DMS53 (cell line): ENCODE measurements at regions not wholly inside any gene's neighbourhood (a gene's known extent, or its start where the extent isn't known, plus 50 kb on each side); places are given as distances from the start of the nearest gene placed in this dataset.
"Not testable (repeated sequence)": the region's sequence is repeated elsewhere in the genome, so short reads cannot be mapped to it uniquely, and the experiment has no call there.

Experiments used
- DNase-seq: peaks from one replicate; lab custom pipeline; 2025; lab: John Stamatoyannopoulos, UW

DNA sequence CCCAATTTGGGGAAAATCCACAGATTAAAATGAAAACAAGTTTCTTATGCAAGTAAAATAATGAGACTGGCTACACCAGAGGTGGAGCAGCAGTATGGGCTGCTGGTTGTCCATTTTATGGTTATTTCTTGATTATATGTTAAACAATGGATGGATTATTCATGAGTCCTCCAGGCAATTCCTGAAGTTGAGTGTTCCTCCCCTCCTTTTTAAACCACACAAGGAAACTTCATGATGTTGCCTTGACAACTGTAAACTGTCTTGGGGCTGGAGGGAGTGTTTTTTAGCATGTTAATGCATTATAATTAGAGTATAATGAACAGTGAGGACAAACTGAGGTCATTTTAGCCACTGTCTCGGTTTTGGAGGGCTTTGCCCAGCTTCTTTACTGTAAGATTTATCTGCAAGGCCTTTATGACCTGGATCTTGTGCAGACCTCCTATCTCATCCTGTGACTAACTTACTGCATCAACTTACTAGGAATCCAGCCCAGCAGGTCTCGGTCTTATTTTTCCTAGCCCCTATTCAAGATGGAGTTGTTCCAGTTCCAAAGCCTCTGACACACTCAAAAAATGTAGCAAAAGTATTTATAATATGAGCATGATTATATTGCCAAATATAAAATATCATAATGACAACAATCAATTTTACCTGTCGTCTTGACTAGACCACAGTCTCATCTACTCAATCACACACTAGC is 534.0 kb downstream of the TMEM121 start:
- DNase-seq = no peak

GRCh38 chr14:106061877-106062500 is 535.6 kb downstream of the TMEM121 start:
- DNase-seq = peak; percentile 45

DNA sequence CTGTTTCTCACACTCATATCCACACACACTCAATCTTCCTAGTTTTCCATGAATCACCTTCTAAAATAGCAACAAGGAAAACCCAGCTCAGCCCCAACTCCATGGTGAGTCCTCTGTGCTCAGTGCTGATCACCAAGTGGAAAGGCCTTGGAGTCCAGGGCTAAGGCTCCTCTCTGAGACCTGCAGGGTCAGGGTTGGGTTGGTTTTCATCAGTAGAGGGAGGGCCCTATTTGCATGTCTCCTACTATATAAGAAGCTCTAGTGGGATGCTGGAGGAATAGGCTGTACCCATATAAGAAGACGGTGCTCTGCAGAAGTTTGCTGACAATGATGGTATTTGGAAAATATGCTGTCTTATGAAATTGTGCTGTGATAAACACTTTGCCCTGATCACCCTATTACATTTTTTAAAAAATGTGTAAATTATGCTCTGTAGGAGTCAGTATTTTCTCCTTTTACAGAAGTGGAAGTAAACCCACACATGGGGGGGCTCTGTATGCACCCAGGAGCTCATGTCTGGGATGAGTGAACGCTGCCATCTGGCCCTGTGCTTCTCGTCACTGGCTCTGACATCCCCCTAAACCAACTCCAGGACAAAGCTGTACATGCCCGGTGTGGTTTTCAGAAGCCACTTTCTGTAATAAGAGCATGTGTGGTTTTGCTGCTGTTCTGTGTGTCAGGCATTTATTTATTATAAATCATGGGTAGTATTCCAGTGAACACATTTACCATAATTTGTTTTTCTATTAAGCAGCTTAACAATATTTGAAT is 536.3 kb downstream of the TMEM121 start:
- no peak for DNase-seq

DNA sequence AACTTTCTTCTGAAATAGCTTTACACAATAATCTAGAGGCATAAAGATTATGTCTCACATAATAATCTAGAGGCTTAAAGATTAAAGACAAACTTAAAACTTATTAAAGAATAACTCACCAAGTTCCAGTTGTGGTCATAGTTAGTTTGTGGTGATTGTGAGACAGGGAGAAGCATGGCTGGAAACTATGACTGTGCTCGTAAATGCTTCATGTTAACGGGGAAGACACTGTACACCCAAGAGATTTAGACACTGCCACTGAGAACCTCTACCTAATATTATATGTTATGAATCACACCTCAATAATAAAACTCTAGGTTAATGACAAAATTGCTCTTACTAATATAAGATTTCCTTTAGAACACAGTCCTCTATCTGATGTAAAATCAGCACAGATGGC is 541.6 kb downstream of the TMEM121 start:
- DNase-seq = no peak

GRCh38 chr14:106069804-106070625 is 543.6 kb downstream of the TMEM121 start:
- DNase-seq = no peak

GRCh38 chr14:106080922-106081321 is 554.5 kb downstream of the TMEM121 start:
- DNase-seq = no peak

- not testable (repeated sequence) for DNase-seq
These were observed 555.3 kb downstream of the TMEM121 start for GRCh38 chr14:106081721-106082120.

- peak; percentile 2 for DNase-seq
These were observed 556.7 kb downstream of the TMEM121 start for GRCh38 chr14:106083082-106083481.

GRCh38 chr14:106087837-106088236 is 561.5 kb downstream of the TMEM121 start:
- DNase-seq = no peak

- DNase-seq = not testable (repeated sequence)
These were observed 562.5 kb downstream of the TMEM121 start for GRCh38 chr14:106088860-106089259.

- peak; percentile 56 for DNase-seq
These were observed 568.3 kb downstream of the TMEM121 start for GRCh38 chr14:106094654-106095189.

GRCh38 chr14:106107703-106108102 is 581.3 kb downstream of the TMEM121 start:
- DNase-seq = no peak

- DNase-seq = no peak
These were observed 583.0 kb downstream of the TMEM121 start for GRCh38 chr14:106109337-106109736.

DNA sequence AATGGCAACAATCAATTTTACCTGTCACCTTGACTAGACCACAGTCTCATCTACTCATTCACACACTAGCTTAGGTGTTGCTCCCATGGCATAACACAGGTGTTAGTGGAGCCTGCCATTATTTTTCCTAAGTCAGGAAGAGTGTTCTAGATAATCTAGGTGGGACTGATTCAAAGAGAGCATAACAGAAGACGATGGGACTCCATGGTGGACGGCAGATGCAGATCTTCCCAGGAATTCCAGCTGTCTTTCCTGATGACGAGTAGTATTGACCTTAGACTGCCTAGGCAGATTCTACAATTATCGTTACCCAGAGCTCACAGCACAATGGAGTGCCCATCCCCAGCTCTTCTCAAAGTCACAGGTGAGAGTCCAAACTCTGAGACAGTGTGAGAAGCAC is 589.0 kb downstream of the TMEM121 start:
- DNase-seq = no peak

GRCh38 chr14:106116339-106116930 is 590.1 kb downstream of the TMEM121 start:
- DNase-seq = peak; percentile 1

DNA sequence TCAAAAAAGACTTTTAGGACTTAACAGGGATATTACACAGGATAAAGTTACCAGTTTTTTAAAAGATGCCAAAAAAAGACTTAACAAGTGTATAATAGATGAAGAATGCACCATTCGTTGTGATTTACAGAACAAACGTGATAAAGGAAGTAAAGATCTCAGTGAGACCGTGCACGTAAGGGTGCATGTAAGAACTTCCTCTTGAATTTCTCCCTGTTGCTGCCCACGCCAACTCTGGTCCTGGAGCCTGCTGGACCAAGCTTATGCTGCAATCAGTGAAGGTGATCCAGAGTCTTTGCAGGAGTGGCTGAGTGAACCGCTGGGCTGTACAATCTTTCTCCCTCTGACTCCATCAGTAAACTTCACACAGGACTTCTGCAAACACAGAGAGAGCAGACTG is 593.7 kb downstream of the TMEM121 start:
- no peak for DNase-seq

DNA sequence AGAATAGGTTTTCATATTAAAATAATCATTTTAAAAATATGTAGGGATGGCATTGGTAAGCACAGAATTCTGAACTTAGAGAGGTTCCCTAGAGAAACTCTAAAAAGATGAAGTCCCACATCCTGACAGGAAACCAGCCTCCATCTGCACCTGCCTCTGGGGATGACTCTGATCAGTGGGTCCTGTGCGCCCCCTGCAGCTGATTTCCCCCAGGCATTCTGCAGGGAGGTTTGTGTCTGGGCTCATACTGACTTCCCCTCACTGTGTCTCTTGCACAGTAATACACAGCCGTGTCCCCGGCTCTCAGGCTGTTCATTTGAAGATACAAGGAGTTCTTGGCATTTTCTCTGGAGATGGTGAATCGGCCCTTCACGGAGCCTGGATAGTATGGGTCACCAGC is 602.9 kb downstream of the TMEM121 start:
- no peak for DNase-seq

DNA sequence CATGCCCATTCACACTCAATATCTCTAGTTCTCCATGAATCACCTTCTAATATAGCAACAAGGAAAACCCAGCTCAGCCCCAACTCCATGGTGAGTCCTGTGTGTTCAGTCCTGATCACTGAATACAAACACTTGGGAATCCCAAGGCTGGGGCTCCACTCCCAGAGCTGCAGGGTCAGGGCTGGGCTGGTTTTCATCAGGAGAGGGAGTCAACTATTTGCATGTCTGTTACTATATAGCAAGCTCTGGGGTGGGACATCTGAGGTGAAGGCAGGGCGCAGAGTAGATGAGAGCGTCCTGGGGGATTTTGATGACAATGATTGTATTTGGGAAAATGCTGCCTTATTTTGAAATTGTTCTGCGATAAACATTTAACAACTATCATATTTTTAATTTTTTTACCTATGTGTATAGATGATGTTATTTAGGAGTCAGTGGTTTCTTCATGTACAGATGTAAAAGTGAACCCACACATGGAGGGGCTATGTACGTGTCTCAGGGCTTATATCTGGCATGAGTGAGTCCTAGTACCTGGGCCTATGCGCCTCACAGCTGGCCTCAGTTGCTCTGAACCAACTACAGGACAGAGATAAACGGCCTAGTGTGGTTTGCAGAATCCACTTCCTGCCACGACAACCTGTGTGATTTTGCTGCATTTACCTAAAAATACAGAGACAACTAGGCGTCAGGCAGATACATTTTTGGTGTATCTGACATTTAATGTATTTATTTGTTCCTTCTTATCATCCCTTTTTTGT is 603.7 kb downstream of the TMEM121 start:
- not testable (repeated sequence) for DNase-seq

GRCh38 chr14:106133126-106133525 is 606.7 kb downstream of the TMEM121 start:
- DNase-seq = not testable (repeated sequence)

GRCh38 chr14:106134886-106135285 is 608.5 kb downstream of the TMEM121 start:
- DNase-seq = no peak
